GM21529 (cell line): ENCODE measurements at regions not wholly inside any gene's neighbourhood (a gene's known extent, or its start where the extent isn't known, plus 50 kb on each side); places are given as distances from the start of the nearest gene placed in this dataset.
"Not testable (repeated sequence)": the region's sequence is repeated elsewhere in the genome, so short reads cannot be mapped to it uniquely, and the experiment has no call there.

Experiments used
- ATAC-seq: cut with Tn5 transposase; IDR thresholded peaks from one replicate; pipeline ENCODE4 v1.9.1; 2021; ENCODE audit not compliant: unreplicated experiment

DNA sequence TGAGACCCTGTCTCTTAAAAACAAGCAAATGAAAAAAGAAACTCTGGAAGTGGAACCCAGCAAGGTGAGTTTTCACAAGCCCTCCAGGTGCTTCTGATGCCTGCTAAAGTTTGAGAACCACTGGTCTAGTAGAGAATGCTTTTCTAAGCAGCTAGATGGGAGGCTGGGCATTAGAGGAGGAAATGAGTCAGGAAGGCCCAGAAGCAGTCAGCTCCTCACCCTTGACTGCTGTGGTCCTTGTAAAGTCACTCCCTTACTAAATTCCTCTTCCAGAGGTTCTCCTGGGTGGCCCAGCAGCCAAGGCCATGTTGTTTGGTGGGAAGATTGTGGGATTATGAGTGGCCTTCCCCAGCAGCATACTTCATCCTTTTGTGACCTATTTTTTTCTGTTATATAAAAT, 52.0 kb upstream of the FYN start:
- ATAC-seq, result no peak

- ATAC-seq, result no peak
These were observed 53.6 kb upstream of the FYN start for GRCh38 chr6:111926731-111927302.

DNA sequence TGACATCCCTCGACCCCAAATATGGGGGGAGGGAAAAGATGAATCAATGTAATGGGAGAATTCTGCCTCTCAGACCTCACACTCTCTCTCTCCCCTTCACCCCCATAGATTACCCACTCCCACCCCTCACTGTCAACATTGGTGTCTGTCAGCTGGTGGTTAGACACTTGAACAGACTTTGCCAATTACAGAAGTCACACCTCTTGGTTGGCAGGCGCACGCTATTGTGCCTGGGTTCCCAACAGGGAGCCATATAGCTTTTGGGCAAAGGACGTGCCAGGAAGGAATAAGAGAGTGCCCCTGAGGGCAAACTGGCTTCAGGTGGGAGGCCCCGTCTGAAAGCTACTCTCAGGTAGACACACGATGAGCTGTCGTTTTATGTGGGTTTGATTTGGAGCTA, 54.1 kb upstream of the FYN start:
- no peak for ATAC-seq

GRCh38 chr6:111928139-111928538, 54.9 kb upstream of the FYN start:
- ATAC-seq, result no peak

DNA sequence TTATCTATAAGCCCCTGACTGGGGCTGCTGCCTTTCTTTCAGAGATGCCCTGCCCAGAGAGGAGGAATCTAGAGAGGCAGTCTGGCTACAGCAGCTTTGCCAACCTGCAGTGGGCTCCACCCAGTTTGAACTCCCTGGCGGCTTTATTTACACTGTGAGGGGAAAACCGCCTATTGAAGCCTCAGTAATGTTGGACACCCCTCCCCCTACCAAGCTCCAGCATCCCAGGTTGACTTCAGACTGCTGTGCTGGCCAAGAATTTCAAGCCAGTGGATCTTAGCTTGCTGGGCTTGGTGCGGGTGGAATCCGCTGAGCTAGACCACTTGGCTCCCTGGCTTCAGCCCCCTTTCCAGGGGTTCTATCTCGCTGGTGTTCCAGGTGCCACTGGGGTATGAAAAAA, 61.4 kb upstream of the FYN start:
- ATAC-seq, result not testable (repeated sequence)

DNA sequence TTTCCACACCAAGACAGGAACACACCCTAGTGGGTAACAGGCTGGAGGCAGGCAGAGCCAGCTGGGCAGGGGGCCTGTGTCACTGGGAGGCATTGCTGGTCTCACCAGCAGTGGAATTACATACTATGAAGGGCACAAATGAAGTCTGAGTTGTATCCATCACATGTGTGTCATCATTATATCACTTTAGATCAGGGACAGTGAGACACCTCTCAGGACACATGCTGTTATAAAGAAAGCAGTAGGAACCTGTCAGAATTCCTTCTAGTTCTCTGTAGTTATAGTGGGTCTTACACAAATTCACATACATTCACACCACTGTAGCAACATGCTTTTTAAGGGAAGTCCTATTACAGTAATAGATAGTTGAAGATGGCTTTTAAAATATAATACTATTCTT, 63.5 kb upstream of the FYN start:
- ATAC-seq, result no peak

- ATAC-seq, result no peak
These were observed 65.5 kb upstream of the FYN start for GRCh38 chr6:111938710-111939109.

DNA sequence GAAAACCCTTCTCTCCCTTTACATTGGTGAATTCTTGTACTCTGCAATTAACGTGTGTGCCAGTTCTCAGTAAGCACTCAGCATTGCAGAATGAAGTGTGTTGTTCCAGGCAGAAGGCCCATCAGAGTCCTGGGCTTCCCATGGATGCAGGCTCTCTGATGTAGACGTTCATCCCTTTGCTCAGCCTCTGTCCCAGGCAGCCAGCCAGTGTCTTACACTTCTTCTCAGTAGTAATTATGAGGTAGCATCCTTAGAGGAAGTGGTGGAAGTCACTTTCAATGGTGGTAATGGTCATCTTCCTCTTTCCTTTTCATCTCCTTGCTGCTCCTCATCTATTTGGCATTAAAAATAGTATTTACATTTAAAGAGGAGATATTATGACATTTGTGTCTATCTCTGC, 66.7 kb upstream of the FYN start:
- no peak for ATAC-seq

- ATAC-seq, result no peak
These were observed 67.5 kb upstream of the FYN start for GRCh38 chr6:111940801-111941200.

DNA sequence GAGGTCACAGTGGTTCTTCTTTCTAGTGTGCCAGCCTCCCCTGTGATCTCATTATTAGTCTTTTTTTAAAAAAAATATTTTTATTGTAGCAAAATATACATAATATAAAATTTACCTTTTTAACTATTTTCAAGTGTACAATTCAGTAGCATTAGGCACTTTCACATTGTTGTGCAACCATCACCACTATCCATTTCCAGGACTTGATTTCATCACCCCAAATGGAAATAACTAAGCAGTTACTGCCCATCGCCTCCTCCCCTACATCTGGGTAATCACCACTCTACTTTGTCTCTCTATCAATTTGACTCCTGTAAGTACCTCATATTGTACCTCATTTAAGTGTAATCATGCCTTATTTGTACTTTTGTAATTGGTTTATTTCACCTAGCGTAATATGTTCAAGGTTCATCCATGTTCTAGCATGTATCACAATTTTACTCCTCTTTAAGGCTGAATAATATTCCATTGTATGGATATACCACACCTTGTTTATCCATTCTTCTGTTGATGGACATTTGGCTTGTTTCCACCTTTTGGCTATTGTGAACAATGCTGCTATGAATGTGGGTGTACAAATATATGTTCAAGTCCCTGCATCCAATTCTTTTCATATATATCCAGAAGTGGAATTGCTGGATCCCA, 68.6 kb upstream of the FYN start:
- no peak for ATAC-seq

DNA sequence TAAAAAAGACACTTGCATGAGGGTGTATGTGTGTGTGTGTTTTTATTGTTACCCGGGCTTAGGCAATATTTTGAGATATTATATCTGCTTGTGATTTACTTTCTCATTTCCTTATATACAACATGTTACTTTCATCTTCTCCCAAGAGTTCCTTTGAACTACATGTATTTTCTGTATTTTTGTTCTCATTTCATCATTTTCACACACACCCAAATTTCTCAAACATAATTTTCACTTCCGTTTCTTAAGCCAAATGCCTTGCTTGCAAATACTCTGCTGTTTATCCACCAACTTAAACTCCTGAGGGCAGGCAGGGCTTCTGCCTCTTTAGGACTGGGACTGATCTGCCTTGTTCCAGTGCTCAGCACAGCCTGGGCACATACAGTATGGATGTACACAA, 69.3 kb upstream of the FYN start:
- ATAC-seq, result no peak

- no peak for ATAC-seq
These were observed 70.0 kb upstream of the FYN start for GRCh38 chr6:111943266-111943665.

- ATAC-seq, result no peak
These were observed 70.5 kb upstream of the FYN start for GRCh38 chr6:111943726-111944125.

GRCh38 chr6:111944541-111944940, 71.3 kb upstream of the FYN start:
- ATAC-seq, result no peak

GRCh38 chr6:111949546-111949945, 76.3 kb upstream of the FYN start:
- ATAC-seq, result no peak

GRCh38 chr6:111949984-111950383, 76.7 kb upstream of the FYN start:
- ATAC-seq, result not testable (repeated sequence)

GRCh38 chr6:111950661-111951496, 77.6 kb upstream of the FYN start:
- no peak for ATAC-seq

DNA sequence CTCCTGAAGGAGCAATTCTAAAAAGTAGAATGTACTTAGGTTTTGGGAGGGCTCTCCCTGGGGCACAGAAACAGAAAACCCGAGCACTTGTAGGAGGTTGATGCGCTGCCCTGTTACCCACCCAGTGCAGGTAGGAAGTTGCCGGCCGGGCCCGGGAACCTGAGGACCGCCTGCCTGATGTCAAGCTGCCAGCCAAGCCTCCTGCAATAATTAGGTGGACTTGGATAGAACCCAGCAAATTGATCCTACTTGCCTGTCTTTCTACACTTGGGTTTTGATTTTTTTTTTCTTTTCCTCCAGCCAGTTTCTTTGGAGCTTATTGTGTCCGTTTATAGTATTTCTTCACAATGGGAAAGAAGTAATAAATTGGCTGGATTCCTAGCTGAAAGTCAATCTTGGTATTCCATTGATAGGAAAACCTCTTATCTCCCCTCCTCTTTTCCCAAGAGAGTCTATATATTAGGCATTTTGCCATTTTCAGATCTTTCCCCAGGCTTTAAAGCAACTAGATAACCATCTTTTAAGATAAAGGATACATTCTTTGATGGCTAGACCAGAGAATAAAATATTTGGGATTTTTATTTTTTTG, 78.3 kb upstream of the FYN start:
- no peak for ATAC-seq

GRCh38 chr6:111952274-111952673, 79.0 kb upstream of the FYN start:
- ATAC-seq, result no peak

DNA sequence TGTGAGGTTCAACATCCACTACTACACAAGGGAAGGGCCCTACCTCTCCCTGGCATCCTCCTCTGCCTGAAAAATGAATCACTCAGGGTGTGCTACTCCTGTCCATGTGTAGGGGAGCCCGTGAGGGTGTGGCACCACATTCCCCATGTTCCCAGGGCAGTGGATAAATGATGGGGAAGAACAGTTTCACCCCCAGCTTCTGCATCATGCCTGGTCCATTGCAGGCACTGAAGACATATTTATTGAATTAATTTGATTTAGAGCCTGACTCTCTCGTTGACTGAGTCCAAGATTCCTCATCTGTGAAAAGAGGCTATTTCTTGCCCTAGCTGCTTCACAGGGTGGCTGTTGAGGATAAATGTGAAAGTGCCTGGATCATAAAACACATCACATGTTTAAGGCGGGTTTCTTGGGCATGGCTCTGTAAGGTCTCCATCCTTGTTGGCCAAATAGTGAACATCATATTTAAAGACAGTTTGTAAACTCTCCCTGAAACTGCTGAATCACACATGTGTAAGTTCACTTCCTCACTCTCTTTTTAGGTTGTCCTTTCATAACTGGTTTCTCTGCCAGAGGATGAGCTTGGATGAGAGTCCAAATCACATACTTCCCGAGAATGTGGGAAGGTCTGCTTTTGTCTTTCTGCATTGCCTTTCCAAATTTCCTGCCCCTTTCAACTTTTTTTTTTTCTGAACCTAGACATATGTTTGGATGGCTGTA, 79.7 kb upstream of the FYN start:
- ATAC-seq, result no peak

DNA sequence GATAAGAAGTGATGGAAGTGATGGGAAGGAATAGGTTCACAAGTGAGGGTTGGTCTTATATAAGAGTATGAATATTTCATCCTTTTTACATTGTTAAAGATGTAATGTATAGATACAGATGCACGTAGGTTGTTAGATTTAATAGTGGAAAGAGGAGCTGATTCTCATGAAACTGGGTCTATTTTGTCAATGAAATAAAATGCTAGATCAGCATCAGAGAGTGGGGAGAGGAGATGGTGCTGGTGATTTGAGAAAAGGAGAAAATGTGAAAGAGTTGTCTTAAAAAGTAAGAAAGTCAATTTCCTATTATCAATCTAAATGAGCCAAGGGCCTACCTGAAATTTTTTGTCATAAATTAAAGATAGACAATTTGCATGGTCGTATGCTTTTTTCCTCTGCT, 82.8 kb upstream of the FYN start:
- no peak for ATAC-seq
